Skeletal muscle tissue (tissue), 3 donors: ENCODE measurements at regions not wholly inside any gene's neighbourhood (a gene's known extent, or its start where the extent isn't known, plus 50 kb on each side); places are given as distances from the start of the nearest gene placed in this dataset.

Source experiments
- H3K27ac ChIP-seq: one replicate; pipeline ENCODE4 v1.7.0; 2013; ENCODE audit warnings: mild to moderate bottlenecking, low read depth, low read length, inconsistent platforms
- H3K27me3 ChIP-seq, 3 donors: one replicate each; pipeline ENCODE4 v1.7.0; 2013; ENCODE audit warnings: low read length in 3 of 3; ENCODE audit not compliant: control insufficient read depth in 3 of 3, insufficient read depth in 3 of 3
- H3K36me3 ChIP-seq, 3 donors: one replicate each; pipeline ENCODE4 v1.7.0; 2013; ENCODE audit warnings: low read length in 3 of 3; ENCODE audit not compliant: control insufficient read depth in 3 of 3, insufficient read depth in 3 of 3
- H3K4me1 ChIP-seq, 3 donors: one replicate each; pipeline ENCODE4 v1.7.0; 2013; ENCODE audit warnings: low read length in 3 of 3, mild to moderate bottlenecking in 3 of 3; ENCODE audit not compliant: control insufficient read depth in 3 of 3, insufficient read depth in 3 of 3
- H3K4me3 ChIP-seq, 3 donors: one replicate each; pipeline ENCODE4 v1.7.0; 2013; ENCODE audit warnings: low read length in 3 of 3
- H3K9ac ChIP-seq, 3 donors: one replicate each; pipeline ENCODE4 v1.7.0; 2013; ENCODE audit warnings: low read length in 3 of 3, mild to moderate bottlenecking in 3 of 3, moderate library complexity in 2 of 3, low read depth in 1 of 3
- H3K9me3 ChIP-seq, 3 donors: one replicate each; pipeline ENCODE4 v1.7.0; 2013; ENCODE audit warnings: low read length in 3 of 3; ENCODE audit not compliant: control insufficient read depth in 3 of 3
- donor health status: Osteomylitis.

- no peak overlapping the region for H3K4me3 ChIP-seq
- no peak overlapping the region for H3K27ac ChIP-seq
- H3K36me3 ChIP-seq: no peaks in the 10 kb centered on the region
- peaks cover 0 to 7% (median 0%) of the 10 kb centered on the region in 3 donors for H3K4me1 ChIP-seq
- H3K9ac ChIP-seq: no peak overlapping the region
- no peaks in the 10 kb centered on the region for H3K27me3 ChIP-seq
- H3K9me3 ChIP-seq: no peaks in the 10 kb centered on the region
Observed at GRCh38 chr13:47650209-47650608, 350.9 kb downstream of the SUCLA2 start.

- H3K27ac ChIP-seq: no peak overlapping the region
- H3K4me1 ChIP-seq: peaks cover 0 to 7% (median 0%) of the 10 kb centered on the region in 3 donors
- H3K9me3 ChIP-seq: no peaks in the 10 kb centered on the region
- no peak overlapping the region for H3K4me3 ChIP-seq
- H3K9ac ChIP-seq: no peak overlapping the region
- H3K27me3 ChIP-seq: no peaks in the 10 kb centered on the region
- H3K36me3 ChIP-seq: no peaks in the 10 kb centered on the region
Observed at GRCh38 chr13:47647001-47647400, 354.1 kb downstream of the SUCLA2 start.

- Histone ChIP-seq H3K27me3 (no peaks in the 10 kb centered on the region), H3K4me3 (no peak overlapping the region), H3K27ac (peak overlapping the region; percentile 3), H3K36me3 (no peaks in the 10 kb centered on the region), H3K9ac (no peak overlapping the region), H3K9me3 (no peaks in the 10 kb centered on the region), H3K4me1 (peaks cover 0 to 7% (median 0%) of the 10 kb centered on the region in 3 donors)
Observed at GRCh38 chr13:47646298-47646697, 354.8 kb downstream of the SUCLA2 start.

DNA sequence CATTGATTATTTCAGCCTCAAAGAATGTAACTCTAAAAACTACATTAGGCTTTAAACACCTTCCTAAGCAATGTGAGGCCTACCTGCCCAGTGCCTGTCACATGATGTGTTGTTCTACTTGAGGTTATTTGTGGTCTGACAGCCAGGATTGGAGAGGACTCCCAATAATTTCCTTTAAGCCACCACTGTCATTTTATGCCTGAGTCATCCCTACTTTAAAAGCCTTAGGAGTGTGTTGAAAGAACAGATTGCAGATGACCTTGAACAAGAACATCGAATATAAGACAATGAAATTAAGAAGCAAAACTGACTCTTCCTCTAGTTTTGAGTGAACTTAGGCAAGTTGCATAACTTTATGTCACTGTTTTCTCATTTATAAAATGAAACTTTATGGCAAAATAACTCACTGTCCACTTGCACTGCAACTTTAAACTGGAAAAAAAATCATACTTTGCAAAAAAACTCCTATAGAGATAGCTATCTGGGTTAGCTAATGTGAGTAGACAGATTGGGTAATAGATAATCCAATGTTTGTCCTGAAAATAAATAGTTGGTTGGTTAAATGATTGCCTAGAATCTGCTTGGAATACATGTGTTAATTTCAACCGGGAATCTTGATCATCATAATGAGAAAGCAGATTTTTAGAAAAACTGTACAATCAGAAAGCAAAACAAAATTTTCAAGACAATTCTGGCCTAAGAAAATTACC, 361.2 kb downstream of the SUCLA2 start:
- H3K27me3 ChIP-seq: no peaks in the 10 kb centered on the region
- no peaks in the 10 kb centered on the region for H3K4me1 ChIP-seq
- H3K9me3 ChIP-seq: peaks cover 0 to 2% (median 0%) of the 10 kb centered on the region in 3 donors
- no peak overlapping the region for H3K27ac ChIP-seq
- no peak overlapping the region for H3K4me3 ChIP-seq
- H3K9ac ChIP-seq: no peak overlapping the region
- no peaks in the 10 kb centered on the region for H3K36me3 ChIP-seq

- Histone ChIP-seq H3K4me3 (no peak overlapping the region), H3K4me1 (no peaks in the 10 kb centered on the region), H3K27ac (no peak overlapping the region), H3K27me3 (no peaks in the 10 kb centered on the region), H3K36me3 (no peaks in the 10 kb centered on the region), H3K9me3 (peaks cover 0 to 2% (median 0%) of the 10 kb centered on the region in 3 donors), H3K9ac (no peak overlapping the region)
Observed at GRCh38 chr13:47638627-47639026, 362.4 kb downstream of the SUCLA2 start.

DNA sequence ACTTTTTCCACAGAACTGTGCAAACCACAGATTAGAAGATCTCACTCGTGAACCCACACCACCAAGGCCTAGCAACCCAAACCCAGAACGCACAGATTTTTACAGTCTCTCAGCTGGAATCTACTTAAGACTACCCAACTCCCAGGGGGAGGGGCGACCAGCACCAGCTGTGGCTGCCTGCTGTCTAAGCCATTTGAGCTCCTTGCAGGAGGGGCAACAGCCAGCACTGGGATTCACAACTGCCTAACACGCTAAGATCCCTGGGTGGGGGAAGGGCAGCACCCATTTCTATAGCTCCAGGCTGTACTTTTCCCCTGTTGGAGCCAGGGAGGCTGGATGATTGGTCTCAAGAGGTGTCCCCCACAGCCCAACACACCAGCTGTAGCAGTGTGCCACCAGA, 368.8 kb downstream of the SUCLA2 start:
- Histone ChIP-seq H3K9ac (no peak overlapping the region), H3K36me3 (no peaks in the 10 kb centered on the region), H3K4me3 (no peak overlapping the region), H3K27me3 (no peaks in the 10 kb centered on the region), H3K27ac (no peak overlapping the region), H3K9me3 (peaks cover 0 to 2% (median 0%) of the 10 kb centered on the region in 3 donors), H3K4me1 (no peaks in the 10 kb centered on the region)

GRCh38 chr13:47628666-47629065, 372.4 kb downstream of the SUCLA2 start:
- Histone ChIP-seq H3K9me3 (no peaks in the 10 kb centered on the region), H3K9ac (no peak overlapping the region), H3K4me3 (no peak overlapping the region), H3K36me3 (no peaks in the 10 kb centered on the region), H3K27me3 (no peaks in the 10 kb centered on the region), H3K27ac (no peak overlapping the region), H3K4me1 (no peaks in the 10 kb centered on the region)

- H3K27me3 ChIP-seq: no peaks in the 10 kb centered on the region
- no peak overlapping the region for H3K9ac ChIP-seq
- no peaks in the 10 kb centered on the region for H3K36me3 ChIP-seq
- H3K4me1 ChIP-seq: no peaks in the 10 kb centered on the region
- no peaks in the 10 kb centered on the region for H3K9me3 ChIP-seq
- H3K4me3 ChIP-seq: no peak overlapping the region
- H3K27ac ChIP-seq: no peak overlapping the region
Observed at GRCh38 chr13:47623862-47624261, 377.2 kb downstream of the SUCLA2 start.

GRCh38 chr13:47621931-47622330, 379.1 kb downstream of the SUCLA2 start:
- no peaks in the 10 kb centered on the region for H3K4me1 ChIP-seq
- H3K27ac ChIP-seq: no peak overlapping the region
- H3K27me3 ChIP-seq: no peaks in the 10 kb centered on the region
- no peak overlapping the region for H3K9ac ChIP-seq
- H3K36me3 ChIP-seq: no peaks in the 10 kb centered on the region
- no peak overlapping the region for H3K4me3 ChIP-seq
- no peaks in the 10 kb centered on the region for H3K9me3 ChIP-seq

DNA sequence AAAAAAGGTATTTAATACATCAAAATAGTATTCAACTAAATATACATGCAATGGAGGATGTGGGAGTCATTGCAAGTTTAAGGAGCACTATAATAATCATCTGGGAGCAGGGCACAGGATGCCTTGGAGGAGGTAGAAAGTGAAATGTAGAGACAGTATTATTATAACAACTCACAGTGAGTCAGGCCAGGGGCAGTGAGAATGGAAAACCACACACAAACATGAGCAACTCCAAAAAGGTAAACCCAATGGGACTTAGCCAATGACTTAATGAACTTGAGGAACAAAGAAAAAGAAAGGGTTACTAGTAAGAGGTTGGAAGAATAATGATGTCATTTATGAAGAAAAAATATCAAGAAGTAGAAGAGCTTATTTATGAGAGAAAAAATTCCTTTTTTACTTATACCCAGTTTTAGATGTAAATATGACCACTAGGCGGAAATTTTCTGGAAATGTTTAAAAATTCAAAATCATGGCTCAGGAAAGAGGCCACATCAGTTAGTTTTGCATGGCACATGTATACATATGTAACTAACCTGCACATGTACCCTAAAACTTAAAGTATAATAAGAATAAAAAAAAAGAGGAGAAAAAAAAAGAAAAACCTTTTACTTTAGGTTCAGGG, 389.3 kb downstream of the SUCLA2 start:
- no peaks in the 10 kb centered on the region for H3K4me1 ChIP-seq
- H3K27ac ChIP-seq: no peak overlapping the region

More for the DNA sequence above, 389.3 kb downstream of the SUCLA2 start:
- H3K9me3 ChIP-seq: no peaks in the 10 kb centered on the region
- no peaks in the 10 kb centered on the region for H3K36me3 ChIP-seq
- no peak overlapping the region for H3K9ac ChIP-seq
- H3K27me3 ChIP-seq: no peaks in the 10 kb centered on the region
- no peak overlapping the region for H3K4me3 ChIP-seq
